HG02981 (cell line): ENCODE measurements at regions not wholly inside any gene's neighbourhood (a gene's known extent, or its start where the extent isn't known, plus 50 kb on each side); places are given as distances from the start of the nearest gene placed in this dataset.
"Not testable (repeated sequence)": the region's sequence is repeated elsewhere in the genome, so short reads cannot be mapped to it uniquely, and the experiment has no call there.

ENCODE experiments used
- ATAC-seq: cut with Tn5 transposase; IDR thresholded peaks from one replicate; pipeline ENCODE4 v1.9.1; 2021; ENCODE audit warnings: mild to moderate bottlenecking, moderate library complexity; ENCODE audit not compliant: unreplicated experiment

DNA sequence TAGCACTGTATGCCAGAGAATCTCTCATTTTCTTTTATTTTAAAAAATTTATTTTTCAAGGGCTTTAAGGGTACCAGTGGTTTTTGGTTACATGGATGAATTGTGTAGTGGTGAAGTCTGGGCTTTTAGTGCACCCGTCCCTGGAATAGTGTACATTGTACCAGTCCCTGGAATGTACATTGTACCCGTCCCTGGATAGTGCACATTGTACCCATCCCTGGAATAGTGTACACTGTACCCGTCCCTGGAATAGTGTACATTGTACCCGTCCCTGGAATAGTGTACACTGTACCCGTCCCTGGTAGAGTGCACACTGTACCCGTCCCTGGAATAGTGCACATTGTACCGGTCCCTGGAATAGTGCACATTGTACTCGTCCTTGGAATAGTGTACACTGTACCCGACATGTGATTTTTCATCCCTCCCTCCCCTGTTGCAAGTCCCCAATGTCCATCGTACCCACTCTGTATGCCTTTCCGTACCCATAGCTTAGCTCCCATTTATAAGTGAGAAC is 56.1 kb upstream of the HELT start:
- no peak for ATAC-seq

DNA sequence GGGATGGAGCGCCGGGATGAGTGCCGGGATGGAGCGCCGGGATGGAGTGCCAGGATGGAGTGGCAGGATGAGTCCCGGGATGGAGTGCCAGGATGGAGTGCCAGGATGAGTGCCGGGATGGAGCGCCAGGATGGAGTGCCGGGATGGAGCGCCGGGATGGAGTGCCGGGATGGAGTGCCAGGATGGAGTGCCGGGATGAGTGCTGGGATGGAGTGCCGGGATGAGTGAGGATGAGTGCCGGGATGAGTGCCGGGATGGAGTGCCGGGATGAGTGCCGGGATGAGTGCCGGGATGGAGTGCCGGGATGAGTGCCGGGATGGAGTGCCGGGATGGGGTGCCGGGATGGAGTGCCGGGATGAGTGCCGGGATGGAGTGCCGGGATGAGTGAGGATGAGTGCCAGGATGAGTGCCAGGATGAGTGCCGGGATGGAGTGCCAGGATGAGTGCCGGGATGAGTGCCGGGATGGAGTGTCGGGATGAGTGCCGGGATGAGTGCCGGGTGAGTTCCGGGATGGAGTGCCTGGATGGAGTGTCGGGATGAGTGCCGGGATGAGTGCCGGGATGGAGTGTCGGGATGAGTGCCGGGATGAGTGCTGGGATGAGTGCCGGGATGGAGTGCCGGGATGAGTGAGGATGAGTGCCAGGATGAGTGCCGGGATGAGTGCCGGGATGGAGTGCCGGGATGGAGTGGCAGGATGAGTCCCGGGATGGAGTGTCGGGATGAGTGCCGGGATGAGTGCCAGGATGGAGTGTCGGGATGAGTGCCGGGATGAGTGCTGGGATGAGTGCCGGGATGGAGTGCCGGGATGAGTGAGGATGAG is 52.9 kb upstream of the HELT start:
- not testable (repeated sequence) for ATAC-seq

DNA sequence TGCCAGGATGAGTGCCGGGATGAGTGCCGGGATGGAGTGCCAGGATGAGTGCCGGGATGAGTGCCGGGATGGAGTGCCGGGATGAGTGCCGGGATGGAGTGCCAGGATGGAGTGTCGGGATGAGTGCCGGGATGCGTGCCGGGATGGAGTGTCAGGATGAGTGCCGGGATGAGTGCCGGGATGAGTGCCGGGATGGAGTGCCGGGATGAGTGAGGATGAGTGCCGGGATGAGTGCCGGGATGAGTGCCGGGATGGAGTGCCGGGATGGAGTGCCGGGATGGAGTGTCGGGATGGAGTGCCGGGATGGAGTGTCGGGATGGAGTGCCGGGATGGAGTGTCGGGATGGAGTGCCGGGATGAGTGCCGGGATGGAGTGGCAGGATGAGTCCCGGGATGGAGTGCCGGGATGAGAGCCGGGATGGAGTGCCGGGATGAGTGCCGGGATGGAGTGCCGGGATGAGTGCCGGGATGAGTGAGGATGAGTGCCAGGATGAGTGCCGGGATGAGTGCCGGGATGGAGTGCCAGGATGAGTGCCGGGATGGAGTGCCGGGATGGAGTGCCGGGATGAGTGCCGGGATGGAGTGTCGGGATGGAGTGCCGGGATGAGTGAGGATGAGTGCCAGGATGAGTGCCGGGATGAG is 52.1 kb upstream of the HELT start:
- not testable (repeated sequence) for ATAC-seq

DNA sequence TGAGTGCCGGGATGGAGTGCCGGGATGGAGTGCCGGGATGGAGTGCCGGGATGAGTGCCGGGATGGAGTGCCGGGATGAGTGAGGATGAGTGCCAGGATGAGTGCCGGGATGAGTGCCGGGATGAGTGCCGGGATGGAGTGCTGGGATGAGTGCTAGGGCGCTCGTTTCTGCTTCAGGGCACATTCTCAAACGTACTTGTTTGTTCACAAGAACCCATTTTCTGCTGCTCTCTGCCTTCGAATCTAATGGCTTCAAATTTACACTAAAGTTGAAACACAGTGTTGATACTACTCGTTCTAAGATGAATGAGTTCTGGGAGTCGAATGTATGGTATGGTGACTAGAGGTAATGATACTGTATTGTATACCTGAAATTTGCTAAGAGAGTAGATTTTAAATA is 50.6 kb upstream of the HELT start:
- ATAC-seq = not testable (repeated sequence)

DNA sequence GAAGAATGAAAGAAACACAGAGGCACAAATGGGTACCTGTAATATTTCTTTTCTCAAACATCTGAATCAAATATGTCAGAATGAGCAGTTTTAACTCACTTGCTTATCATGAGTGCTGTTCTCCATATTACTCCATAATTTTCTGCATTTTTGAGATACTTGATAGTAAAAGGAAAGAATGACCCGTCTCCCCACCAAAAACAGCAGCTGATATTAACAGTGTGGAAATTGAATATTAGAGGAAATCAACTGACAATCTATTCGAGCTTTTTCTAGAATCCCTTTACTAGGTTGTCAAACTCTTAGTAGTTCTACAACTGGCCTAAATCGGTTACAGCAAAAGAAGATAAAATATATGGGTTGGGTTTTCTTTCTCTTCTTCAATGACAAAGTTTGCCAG is 49.9 kb upstream of the HELT start:
- ATAC-seq = no peak
